HEK293 (cell line): ENCODE measurements at regions not wholly inside any gene's neighbourhood (a gene's known extent, or its start where the extent isn't known, plus 50 kb on each side); places are given as distances from the start of the nearest gene placed in this dataset.

ENCODE experiments used
- CTCF ChIA-PET: fragments of 350-600 bp; formaldehyde crosslinking; extraction: SDS; loops from one replicate; lab custom pipeline; 2021; ENCODE audit warnings: antibody characterized with exemption; lab: Yijun Ruan, JAX
- POLR2A ChIA-PET: fragments of 300-600 bp; formaldehyde crosslinking; extraction: SDS; loops from one replicate; lab custom pipeline; 2020; ENCODE audit warnings: antibody characterized with exemption, inconsistent platforms; lab: Yijun Ruan, JAX
- H3K27ac ChIP-seq: fragments of 200-500 bp; sonication (Bioruptor generic); 2 replicates; pipeline ENCODE4 v1.5.1; 2014; ENCODE audit warnings: low read depth, low read length, control low read depth, inconsistent platforms; ENCODE audit errors: extremely low read depth
- H3K36me3 ChIP-seq, 2 experiments: fragments of 200-500 bp in 1 of 2; sonication (Bioruptor generic) in 1 of 2; 1 replicate in 1 of 2; 2 replicates in 1 of 2; pipeline ENCODE4 v1.5.1; 2014 to 2017; ENCODE audit warnings: inconsistent platforms in 2 of 2, low read length in 2 of 2; ENCODE audit not compliant: control insufficient read depth in 2 of 2, insufficient read depth in 1 of 2
- H3K4me1 ChIP-seq: fragments of 200-500 bp; sonication (Bioruptor generic); 2 replicates; pipeline ENCODE4 v1.5.1; 2014; ENCODE audit warnings: mild to moderate bottlenecking, low read length, inconsistent platforms; ENCODE audit not compliant: control insufficient read depth, insufficient read depth
- H3K4me3 ChIP-seq: 2 replicates; pipeline ENCODE4 v1.5.1; 2011; ENCODE audit warnings: low read depth, mild to moderate bottlenecking, control low read depth, low read length, moderate library complexity
- H3K9me3 ChIP-seq: fragments of 200-500 bp; sonication (Bioruptor generic); 2 replicates; pipeline ENCODE4 v1.5.1; 2014; ENCODE audit warnings: low read depth, low read length, inconsistent platforms; ENCODE audit not compliant: control insufficient read depth, insufficient read depth
- BCL11A ChIP-seq: fragments of 450-650 bp; formaldehyde crosslinking; IDR thresholded peaks from 2 replicates; pipeline ENCODE4 v1.5.1; 2016; ENCODE audit warnings: low read depth, missing biosample characterization, missing genetic modification characterization
- BCL6B ChIP-seq: fragments of 450-650 bp; formaldehyde crosslinking; IDR thresholded peaks from 2 replicates; pipeline ENCODE4 v1.5.1; 2017; ENCODE audit warnings: missing biosample characterization, missing genetic modification characterization
- HIC1 ChIP-seq: fragments of 450-650 bp; formaldehyde crosslinking; IDR thresholded peaks from 2 replicates; pipeline ENCODE4 v1.5.1; 2016; ENCODE audit warnings: missing biosample characterization, missing genetic modification characterization
- HOXD13 ChIP-seq: sonication (generic); formaldehyde crosslinking; IDR thresholded peaks from 2 replicates; pipeline ENCODE4 v1.8.0; 2022; ENCODE audit warnings: missing genetic modification reagents, borderline replicate concordance
- KLF17 ChIP-seq: fragments of 450-650 bp; formaldehyde crosslinking; IDR thresholded peaks from 2 replicates; pipeline ENCODE4 v1.5.1; 2016; ENCODE audit warnings: missing biosample characterization, missing genetic modification characterization
- MEIS1 ChIP-seq: sonication (generic); formaldehyde crosslinking; IDR thresholded peaks from 2 replicates; pipeline ENCODE4 v1.8.1; 2022; ENCODE audit warnings: missing genetic modification reagents, mild to moderate bottlenecking, borderline replicate concordance
- RBAK ChIP-seq: fragments of 450-650 bp; formaldehyde crosslinking; IDR thresholded peaks from 2 replicates; pipeline ENCODE4 v1.5.1; 2016; ENCODE audit warnings: missing biosample characterization, missing genetic modification characterization
- ZBTB49 ChIP-seq: fragments of 450-650 bp; formaldehyde crosslinking; IDR thresholded peaks from 2 replicates; pipeline ENCODE4 v1.5.1; 2016; ENCODE audit warnings: missing biosample characterization, missing genetic modification characterization, low read depth
- ZNF112 ChIP-seq: fragments of 450-650 bp; formaldehyde crosslinking; IDR thresholded peaks from 2 replicates; pipeline ENCODE4 v1.5.0; 2017; ENCODE audit warnings: missing biosample characterization, missing genetic modification characterization
- ZNF148 ChIP-seq: fragments of 450-650 bp; formaldehyde crosslinking; IDR thresholded peaks from 2 replicates; pipeline ENCODE4 v1.5.0; 2017; ENCODE audit warnings: missing biosample characterization, missing genetic modification characterization, borderline replicate concordance
- ZNF155 ChIP-seq: fragments of 450-650 bp; formaldehyde crosslinking; IDR thresholded peaks from 2 replicates; pipeline ENCODE4 v1.5.1; 2016; ENCODE audit warnings: missing biosample characterization, missing genetic modification characterization
- ZNF18 ChIP-seq: fragments of 450-650 bp; formaldehyde crosslinking; IDR thresholded peaks from 2 replicates; pipeline ENCODE4 v1.5.1; 2016; ENCODE audit warnings: missing biosample characterization, missing genetic modification characterization
- ZNF239 ChIP-seq: fragments of 450-650 bp; formaldehyde crosslinking; IDR thresholded peaks from 2 replicates; pipeline ENCODE4 v1.5.1; 2016; ENCODE audit warnings: missing biosample characterization, missing genetic modification characterization
- ZNF341 ChIP-seq: fragments of 450-650 bp; formaldehyde crosslinking; IDR thresholded peaks from 2 replicates; pipeline ENCODE4; 2016; ENCODE audit warnings: low read depth, missing biosample characterization, missing genetic modification characterization
- ZNF510 ChIP-seq: fragments of 450-650 bp; formaldehyde crosslinking; IDR thresholded peaks from 2 replicates; pipeline ENCODE4 v1.5.1; 2018; ENCODE audit warnings: mild to moderate bottlenecking, missing genetic modification characterization, missing biosample characterization; ENCODE audit not compliant: insufficient replicate concordance
- ZNF530 ChIP-seq: fragments of 450-650 bp; formaldehyde crosslinking; IDR thresholded peaks from 2 replicates; pipeline ENCODE4 v1.5.1; 2016; ENCODE audit warnings: low read depth, missing biosample characterization, missing genetic modification characterization
- ZNF548 ChIP-seq: fragments of 450-650 bp; formaldehyde crosslinking; IDR thresholded peaks from 2 replicates; pipeline ENCODE4 v1.5.1; 2016; ENCODE audit warnings: missing biosample characterization, missing genetic modification characterization
- ZNF660 ChIP-seq: fragments of 450-650 bp; IDR thresholded peaks from 2 replicates; pipeline ENCODE4 v1.5.1; 2018; ENCODE audit warnings: missing biosample characterization, mild to moderate bottlenecking, missing genetic modification characterization
- ZNF76 ChIP-seq: fragments of 450-650 bp; formaldehyde crosslinking; IDR thresholded peaks from 2 replicates; pipeline ENCODE4; 2016; ENCODE audit warnings: low read depth, missing biosample characterization, missing genetic modification characterization, borderline replicate concordance
- ZNF792 ChIP-seq: fragments of 450-650 bp; formaldehyde crosslinking; IDR thresholded peaks from 2 replicates; pipeline ENCODE4 v1.5.1; 2016; ENCODE audit warnings: missing biosample characterization, missing genetic modification characterization
- ZSCAN23 ChIP-seq: fragments of 450-650 bp; formaldehyde crosslinking; IDR thresholded peaks from 2 replicates; pipeline ENCODE4 v1.5.1; 2016; ENCODE audit warnings: missing biosample characterization, missing genetic modification characterization

- CTCF ChIA-PET = no interaction called here
Observed at GRCh38 chr13:53463106-53463505, 434.5 kb downstream of the OLFM4 start.

GRCh38 chr13:53466576-53466975, 438.0 kb downstream of the OLFM4 start:
- no peak for TF ChIP-seq ZSCAN23 (tag by site-specific recombination)
- no peak for TF ChIP-seq ZNF112 (tag by site-specific recombination)
- no peak for TF ChIP-seq MEIS1 (CRISPR knock-in tag)
- TF ChIP-seq, all 188 proteins: peak for 0
- ChIA-PET CTCF (no interaction called here), POLR2A (no interaction called here)
- no peaks in the 10 kb centered on the region for H3K4me1 ChIP-seq
- H3K36me3 ChIP-seq = no peaks in the 10 kb centered on the region
- no peak overlapping the region for H3K27ac ChIP-seq
- H3K9me3 ChIP-seq = no peaks in the 10 kb centered on the region
- H3K4me3 ChIP-seq = no peak overlapping the region

More at GRCh38 chr13:53463106-53463505, 434.5 kb downstream of the OLFM4 start:
- POLR2A ChIA-PET = no interaction called here
- no peaks in the 10 kb centered on the region for H3K4me1 ChIP-seq
- no peak overlapping the region for H3K27ac ChIP-seq
- no peaks in the 10 kb centered on the region for H3K9me3 ChIP-seq
- TF ChIP-seq ZNF239 (tag by site-specific recombination) = no peak
- TF ChIP-seq ZNF76 (tag by site-specific recombination) = no peak
- no peak for TF ChIP-seq ZNF530 (tag by site-specific recombination)
- TF ChIP-seq ZNF660 = no peak
- H3K36me3 ChIP-seq = no peaks in the 10 kb centered on the region
- no peak overlapping the region for H3K4me3 ChIP-seq

GRCh38 chr13:53473397-53473796, 444.8 kb downstream of the OLFM4 start:
- no peaks in the 10 kb centered on the region for H3K36me3 ChIP-seq
- no peak overlapping the region for H3K27ac ChIP-seq
- POLR2A ChIA-PET = no interaction called here
- H3K9me3 ChIP-seq = no peaks in the 10 kb centered on the region
- no peaks in the 10 kb centered on the region for H3K4me1 ChIP-seq
- CTCF ChIA-PET = no interaction called here
- H3K4me3 ChIP-seq = no peak overlapping the region
- no peak for TF ChIP-seq BCL11A (tag by site-specific recombination)
- no peak for TF ChIP-seq ZNF510 (tag by site-specific recombination)
- no peak for TF ChIP-seq ZBTB49 (tag by site-specific recombination)
- no peak for TF ChIP-seq KLF17
- TF ChIP-seq ZNF530 (tag by site-specific recombination) = no peak
- TF ChIP-seq ZNF792 (tag by site-specific recombination) = no peak
- no peak for TF ChIP-seq ZNF148 (tag by site-specific recombination)
- no peak for TF ChIP-seq BCL6B (tag by site-specific recombination)
- TF ChIP-seq ZNF155 (tag by site-specific recombination) = no peak
- TF ChIP-seq ZNF18 (tag by site-specific recombination) = no peak
- TF ChIP-seq HIC1 (tag by site-specific recombination) = no peak
- TF ChIP-seq RBAK (tag by site-specific recombination) = no peak
- no peak for TF ChIP-seq HOXD13 (CRISPR knock-in tag)
- no peak for TF ChIP-seq ZNF548 (tag by site-specific recombination)
- no peak for TF ChIP-seq ZNF341 (tag by site-specific recombination)
